NCI-H2029 (cell line): ENCODE measurements at regions not wholly inside any gene's neighbourhood (a gene's known extent, or its start where the extent isn't known, plus 50 kb on each side); places are given as distances from the start of the nearest gene placed in this dataset.
"Not testable (repeated sequence)": the region's sequence is repeated elsewhere in the genome, so short reads cannot be mapped to it uniquely, and the experiment has no call there.

Experiments
- DNase-seq: peaks from one replicate; lab custom pipeline; 2025; lab: John Stamatoyannopoulos, UW

DNA sequence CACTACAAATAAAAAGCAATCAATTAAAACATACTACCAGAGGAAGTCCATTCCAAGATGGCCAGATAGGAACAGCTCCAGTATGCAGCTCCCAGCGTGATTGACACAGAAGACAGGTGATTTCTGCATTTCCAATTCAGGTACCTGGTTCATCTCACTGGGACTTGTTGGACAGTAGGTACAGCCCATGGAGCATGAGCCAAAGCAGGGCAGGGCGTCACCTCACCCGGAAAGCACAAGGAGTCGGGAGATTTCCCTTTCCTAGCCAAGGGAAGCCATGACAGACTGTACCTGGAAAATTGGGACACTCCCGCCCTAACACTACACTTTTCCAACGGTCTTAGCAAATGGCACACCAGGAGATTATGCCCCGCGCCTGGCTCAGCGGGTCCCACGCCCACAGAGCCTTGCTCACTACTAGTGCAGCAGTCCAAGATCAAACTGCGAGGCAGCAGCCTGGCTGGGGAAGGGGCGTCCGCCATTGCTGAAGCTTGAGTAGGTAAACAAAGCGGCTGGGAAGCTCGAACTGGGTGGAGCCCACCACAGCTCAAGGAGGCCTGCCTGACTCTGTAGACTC is 106.0 kb downstream of the BUD13 start:
- not testable (repeated sequence) for DNase-seq

DNA sequence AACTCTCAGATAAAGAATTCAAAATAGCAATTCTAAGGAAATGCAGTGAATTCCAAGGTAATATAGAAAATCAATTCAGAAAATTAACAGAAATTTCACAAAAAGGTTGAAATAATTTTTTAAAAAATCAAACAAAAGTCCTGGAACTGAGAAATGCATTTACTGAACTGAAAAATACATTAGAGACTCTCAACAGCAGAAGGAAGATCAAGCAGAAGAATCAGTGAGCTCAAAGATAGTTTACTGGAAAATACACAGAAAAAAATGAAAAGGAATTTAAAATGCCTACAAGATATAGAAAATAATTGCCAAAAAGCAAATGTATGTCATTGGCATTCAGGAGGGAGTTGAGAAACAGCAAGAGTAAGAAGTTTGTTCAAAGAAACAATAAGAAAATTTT is 107.3 kb downstream of the BUD13 start:
- no peak for DNase-seq

DNA sequence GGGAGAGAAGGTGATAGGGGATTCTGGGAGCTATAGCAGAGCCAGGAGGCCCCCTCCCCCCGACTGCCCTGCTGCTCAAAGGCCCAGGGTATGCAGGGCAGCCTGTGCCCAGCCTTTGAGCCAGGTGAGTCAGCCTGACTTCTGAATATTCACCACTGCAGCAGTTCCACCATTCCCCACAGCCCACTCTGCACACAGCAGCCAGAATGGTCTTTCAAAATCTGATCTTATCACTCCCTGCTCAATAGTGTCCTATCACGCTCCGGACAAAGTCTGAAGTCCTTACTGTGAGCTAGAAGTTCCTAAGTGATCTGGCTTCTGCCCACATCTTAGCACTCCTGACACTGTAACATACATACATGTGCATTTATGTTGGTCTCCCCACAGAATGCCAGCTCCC is 111.7 kb downstream of the BUD13 start:
- no peak for DNase-seq

DNA sequence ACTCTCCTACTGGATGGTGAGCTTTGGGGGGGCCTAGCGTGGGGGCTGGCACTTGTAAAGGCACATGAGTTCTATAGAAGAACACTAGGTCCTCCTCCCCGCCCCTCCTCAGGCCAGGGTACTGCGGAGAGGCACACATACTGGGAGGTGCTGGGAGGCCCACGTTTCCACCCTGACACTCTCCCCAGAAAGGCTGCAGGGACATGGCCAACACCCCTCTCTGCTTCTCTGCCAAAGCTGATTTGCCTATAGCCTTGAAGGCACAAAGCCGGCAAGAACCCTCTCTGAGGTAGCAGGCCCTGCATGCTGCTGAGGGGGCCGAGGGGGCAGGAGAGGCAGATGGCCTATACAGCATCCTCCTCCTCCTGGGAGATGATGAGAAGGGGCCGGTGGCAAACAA is 112.8 kb downstream of the BUD13 start:
- no peak for DNase-seq

DNA sequence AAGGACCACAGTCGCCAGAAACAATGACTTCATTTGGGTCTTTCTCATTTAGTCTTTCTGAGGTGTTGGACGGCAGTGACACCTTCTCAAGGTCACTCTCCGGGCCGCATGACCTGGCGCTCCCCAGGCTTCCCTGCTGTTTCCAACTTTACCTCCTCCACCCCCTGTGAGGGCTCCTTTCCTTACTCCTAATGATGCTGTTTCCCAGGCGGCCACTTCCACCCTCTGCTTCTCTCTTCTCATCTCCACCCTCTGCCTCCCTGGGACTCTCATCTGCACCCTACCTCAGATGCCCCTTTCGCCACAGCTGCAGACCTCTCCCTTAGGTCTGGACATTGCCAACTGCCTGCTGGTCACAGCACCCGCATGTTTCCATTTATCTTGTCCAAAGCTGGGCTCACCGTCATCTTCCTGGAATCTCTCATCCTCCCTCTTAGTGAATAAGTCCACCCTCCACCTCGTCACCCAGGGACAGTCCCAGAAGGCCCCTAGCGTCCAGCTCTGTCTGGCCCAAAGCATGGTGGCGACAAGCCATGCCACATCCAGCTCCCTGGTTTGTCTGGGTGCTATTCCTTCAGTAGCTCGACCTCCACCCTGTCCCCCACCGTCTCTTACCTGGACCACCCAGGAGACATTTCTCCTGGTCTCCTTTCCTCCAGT is 113.8 kb downstream of the BUD13 start:
- DNase-seq, result no peak

DNA sequence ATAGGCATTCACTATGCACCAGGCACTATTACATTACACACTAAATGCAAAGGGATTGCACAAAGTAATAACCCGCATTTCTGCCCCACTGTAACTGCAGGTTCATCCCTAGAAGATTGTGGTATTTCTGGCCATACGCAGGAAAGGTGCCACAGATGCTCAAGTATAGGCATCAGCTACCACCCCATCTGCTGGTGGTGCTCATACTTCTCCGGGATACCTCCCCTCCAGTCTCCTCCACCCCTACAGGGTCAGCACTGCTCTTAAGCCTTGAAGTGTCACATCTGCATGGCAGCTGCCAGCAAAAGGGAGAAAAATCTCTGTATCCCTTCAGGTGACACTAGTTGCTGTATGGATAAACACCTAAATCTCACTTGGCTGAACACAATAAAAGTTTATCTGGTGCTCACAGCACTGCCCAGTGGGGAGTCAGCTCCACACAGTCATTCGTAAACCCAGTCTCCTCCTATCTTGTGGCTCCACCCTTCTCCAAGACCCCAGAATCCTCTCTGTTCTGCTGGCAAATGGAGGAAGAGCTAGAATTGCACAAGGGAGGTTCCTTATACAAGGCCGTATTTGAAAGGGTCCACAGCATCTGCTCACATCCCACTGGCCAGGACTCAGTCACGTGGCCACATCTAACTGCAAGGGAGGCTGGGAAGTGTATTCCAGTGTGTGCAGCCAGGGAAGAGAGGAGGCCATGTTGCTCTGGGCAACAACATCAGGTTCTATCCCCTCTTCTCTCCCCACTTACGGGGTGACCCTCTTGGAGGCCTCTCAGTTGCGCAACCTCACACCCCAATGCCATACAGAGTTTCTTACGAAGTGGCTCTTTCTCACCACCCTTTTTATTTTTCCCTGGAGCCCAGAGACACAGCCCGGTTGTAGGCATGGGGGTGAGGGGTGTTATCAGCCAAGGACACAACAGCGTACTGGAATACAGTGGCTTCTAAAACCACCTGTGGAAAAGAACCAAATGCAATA is 114.7 kb downstream of the BUD13 start:
- no peak for DNase-seq

DNA sequence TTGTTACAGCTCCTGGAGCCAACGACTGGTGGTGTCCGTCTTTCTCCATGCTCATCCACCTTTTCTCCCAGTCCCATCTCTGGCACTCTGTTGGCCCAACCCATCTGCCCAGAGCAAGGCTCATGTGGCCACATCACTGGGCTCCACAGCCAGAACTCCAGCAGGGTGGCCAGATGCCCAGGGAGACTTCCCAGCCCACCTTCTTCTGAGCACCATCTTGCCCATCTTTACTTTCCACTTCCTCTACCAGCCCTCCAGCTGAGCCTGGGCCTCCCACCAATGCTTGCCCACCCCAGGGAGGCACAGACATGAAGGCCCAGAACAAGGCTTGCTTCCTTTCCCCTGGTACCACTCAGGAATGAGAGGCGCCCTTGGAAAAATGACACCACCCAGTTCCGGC is 116.8 kb downstream of the BUD13 start:
- DNase-seq, result no peak

DNA sequence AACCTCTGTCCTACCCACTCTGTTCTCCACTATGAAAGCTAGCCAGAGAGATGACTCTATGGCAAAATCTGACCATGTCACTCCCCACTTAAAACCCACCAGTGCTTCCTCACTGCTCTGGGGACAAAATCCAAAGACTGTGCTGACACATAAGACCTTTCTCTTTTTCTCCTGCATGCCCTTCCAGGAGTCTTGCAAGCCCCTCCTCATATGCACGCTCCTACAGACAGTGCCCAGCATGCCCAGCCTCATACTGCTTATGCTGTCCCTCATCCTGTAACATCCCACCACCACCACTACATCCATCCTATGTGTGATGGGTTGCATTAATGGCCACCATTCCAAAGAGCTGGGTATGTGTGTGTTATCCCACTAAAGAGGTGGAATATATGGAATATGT is 118.3 kb downstream of the BUD13 start:
- no peak for DNase-seq

DNA sequence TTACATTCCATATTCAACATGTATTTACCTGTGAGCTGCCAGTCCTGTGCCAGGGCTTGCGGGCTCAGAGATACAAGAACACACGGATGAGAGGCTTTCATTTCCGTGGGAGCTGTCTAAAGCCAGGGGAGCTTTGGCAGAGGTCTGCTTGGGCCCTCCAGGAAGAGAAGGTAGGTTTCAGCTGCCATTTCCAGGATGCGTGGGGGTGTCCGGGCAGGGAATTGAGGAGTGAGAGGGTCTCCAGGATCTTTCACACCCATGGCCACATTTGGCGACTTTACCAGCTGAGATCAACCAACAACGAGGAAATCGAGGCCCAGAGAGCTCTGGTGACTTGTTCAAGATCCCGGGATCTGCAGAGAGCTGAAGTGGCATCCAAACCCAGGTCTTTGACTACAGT is 119.6 kb downstream of the BUD13 start:
- no peak for DNase-seq

DNA sequence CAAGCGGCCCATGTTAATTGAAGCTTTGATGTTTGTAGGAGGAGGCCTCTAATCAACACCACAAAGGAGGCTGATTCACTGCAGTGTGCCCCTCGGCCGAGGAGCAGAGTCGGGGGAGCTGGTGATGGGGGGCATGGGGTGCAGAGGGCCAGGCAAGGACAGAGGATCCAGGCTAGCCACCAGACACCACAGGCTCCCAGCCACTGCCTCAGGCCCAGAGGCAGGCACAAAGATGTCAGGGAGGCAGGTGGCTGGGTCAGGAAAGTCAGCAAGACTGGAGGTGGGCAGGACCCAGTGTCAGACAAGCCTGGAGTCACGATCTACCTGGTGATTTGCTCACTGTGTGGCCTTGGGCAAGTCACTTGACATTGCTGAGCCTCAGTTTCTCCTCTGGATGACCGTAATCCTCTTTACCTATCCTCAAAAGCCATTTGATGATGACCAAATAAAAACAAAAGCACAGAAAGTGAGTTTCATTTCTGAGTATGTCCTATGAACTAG is 121.0 kb downstream of the BUD13 start:
- no peak for DNase-seq

DNA sequence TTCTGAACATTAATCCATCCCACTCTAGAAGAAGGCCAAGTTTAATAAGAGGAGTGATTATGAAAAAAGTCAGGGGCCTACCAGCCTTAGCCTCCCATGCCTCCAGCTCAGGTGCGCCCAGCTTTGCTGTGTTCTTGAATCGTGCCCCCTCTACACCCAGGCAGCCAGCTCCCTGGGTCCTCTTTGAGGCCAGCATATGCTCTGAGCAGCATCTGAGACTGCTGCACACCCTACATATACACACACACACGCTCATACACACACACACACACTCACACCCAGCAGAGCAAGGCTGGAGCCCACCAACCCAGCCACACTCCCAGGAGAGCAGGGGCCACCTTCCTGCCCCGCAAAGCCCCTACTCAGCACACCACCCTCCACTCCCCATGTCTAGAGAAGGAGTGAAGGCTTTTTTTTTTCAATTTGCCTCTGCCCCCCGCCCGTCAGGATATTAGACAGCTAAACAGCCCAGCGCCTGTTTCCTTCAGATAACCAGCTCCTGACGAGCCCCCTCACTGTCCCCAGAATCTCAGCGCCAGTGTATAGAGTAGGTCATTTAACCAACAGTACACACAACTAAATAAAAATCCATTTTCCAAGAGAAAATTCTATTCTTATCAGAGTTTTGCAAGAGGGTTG is 121.6 kb downstream of the BUD13 start:
- DNase-seq, result no peak

DNA sequence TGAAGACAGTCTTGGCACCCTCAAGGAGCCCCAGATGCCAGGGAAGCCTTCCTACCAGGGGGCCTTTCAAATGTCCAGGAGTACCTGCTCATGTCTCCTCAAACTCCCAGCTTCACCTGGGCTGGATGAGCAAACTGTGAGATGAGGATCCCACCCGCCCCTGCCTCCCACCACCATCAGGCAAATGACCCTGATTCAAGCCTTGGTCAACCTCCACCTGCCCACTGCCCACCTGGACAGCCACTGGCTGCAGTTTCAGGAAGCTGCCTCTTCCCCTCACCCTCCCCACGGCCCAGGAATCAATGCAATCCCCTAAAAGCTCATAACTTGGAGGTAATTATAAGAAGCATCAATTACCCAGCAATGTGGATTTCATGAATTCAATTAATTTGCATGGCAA is 122.7 kb downstream of the BUD13 start:
- DNase-seq, result no peak

DNA sequence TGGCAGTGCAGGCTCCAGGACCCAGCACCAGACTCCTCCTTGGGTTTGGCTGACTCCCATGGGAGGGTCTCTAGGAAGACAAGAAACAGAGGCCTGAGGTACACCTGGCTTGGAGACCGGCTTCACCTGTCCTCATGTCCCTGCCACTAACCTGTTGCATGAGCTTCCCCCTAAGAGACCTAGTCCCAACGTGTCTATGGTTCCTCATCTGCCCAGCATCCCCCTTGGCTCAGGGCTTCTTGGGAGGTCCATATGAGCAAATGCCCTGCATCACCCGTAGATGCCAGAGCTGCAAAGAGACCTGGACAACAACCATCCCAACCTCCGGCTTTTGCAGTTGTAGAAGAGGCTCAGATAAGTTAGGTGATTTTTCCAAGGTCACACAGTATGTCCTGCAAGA is 123.5 kb downstream of the BUD13 start:
- no peak for DNase-seq

DNA sequence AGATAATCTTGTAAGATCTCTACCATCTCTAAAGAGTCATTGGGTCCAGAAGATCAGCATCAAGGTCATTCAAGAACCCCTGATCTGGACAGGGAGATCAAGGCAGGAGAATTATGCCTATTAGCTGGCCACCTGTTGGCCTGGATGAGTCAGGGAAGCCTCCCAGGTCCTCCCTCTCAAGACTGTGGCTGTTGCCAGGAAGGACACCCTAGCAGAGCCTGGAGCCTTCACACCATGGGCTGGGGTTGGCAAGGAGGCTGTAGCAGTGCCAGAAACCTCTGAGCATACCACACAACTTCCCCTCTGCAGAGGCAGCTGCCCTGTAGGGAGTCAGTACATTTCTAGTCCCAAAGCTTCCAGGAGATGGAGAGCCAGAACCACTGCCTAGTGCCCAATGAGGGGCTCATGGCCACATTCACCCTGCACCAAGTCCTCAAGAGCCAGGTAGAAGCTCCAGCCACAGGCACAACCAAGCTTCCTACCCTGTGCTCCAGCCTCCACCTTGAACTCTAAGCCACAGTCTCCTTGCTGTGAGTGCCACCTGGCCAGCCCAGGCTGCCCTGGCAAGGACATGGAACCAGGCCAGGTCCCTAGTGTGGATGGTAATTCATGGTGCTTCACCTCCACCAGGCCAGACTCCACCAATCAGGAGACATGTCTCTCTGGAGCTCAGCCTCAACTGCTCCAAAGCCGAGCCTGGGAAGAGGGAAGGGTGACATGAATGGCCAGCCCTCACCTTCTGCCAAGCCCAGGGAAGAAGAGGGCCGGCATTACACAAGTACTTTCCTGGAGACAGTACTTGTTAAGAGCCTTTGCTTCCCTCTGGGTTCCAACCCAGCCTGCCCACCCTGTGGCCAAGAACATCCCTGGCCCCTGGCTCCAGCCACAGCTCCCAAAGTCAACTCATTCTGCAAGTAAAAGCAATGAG is 124.3 kb downstream of the BUD13 start:
- DNase-seq, result no peak

DNA sequence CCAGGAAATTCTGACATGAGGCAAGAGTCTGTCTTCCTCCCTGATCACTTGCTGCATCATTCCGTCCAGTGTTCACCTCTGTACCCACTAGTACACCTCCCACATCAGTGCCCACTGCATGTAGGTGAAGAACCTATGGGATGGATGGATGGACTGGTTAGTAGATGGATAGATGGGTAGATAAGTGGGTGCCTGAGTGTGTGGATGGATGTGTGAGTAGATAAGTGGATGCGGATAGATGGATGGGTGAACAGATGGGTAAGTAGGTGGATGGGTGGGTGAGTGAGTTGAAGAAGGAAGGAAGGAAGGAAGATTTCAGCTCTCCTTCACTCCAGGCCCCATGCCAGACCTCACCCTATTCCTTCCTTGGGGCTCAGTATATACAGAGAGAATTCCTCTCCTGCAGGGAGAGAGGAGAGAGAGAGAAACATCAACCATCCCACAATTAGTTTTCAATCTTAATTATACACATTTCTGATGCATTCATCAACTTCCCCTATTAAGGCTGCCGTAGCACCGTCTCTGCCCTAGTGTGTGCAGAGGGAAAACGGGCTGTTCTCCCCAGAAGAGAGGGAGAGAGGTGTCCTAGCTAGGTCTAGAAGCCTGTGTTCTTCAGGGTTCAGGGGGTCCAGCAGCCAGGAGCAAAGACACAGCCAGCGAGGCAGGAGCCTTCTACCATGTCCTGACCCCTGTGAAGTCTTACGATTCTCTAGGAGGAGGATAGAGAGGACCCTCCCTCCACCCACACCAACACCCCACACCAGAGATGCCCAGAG is 125.3 kb downstream of the BUD13 start:
- no peak for DNase-seq

DNA sequence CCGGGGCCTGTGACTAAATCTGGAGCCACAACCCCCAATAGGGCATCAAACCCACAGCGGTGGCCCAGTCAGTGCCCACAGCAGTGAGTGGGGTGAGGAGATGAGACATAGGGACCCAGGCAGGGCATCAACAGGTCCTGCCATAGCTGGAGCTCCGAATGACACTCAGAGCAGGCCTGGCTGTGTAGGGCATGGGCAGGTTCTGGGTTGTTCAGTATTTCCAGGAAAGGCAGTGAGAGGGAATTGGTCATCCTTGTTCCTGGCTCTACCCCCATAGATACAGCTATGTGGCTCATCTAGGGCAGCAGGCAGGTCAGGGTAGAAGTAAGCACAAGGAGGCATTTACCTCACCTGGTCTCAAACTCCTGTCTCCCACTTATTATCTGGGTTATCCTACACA is 126.6 kb downstream of the BUD13 start:
- DNase-seq, result no peak

DNA sequence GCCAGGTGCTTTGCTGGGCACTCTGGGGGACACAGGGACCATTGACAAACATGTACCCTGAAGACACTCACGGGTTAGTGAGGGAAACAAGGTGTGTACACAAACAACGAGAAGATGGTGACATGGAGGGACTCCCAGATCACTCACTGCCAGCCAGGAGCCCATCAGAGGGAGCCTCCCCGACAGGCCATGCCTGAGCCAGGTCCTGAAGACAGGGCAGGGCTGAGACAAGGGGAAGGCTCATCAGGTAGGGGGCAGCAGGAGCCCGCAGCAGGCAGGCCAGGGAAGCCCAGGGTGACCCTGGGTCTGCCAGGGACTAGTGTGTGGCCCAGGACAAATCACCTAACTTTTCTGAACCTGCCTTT is 127.9 kb downstream of the BUD13 start:
- DNase-seq, result no peak

DNA sequence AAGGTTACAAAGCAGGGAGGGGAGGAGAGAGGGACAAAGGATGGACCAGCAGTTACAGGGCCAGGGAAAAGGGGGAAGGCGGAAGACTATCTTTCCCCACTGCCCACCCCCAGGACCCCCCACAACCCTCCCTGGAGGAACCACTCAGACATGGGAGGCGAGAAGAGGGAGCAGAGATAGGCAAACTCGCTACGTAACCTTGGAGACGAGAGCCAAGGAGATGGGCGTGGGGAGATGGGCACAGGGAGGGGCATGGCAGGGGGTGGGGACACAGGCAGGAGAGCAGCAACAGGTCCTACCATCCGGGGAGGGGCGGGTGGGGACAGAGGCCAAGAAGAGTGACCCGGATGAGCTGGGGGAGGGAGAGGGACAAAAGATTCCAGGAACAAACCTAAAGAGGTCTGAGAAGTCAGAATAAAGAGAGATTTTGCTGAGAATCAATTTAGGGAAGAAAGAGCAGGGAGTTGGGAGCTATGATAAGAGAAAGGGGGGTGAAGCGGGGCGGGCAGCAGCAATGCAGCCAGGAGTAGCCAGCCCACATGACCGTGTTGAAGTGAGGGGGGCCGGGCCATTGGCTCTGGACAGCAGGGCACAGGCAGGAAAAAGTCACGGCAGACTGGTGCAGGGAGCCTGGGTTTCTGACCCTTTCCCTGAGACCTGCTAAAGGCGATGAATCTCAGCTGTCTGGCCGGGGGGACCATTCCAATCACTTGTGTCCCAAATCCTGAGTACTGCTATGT is 128.4 kb downstream of the BUD13 start:
- no peak for DNase-seq

DNA sequence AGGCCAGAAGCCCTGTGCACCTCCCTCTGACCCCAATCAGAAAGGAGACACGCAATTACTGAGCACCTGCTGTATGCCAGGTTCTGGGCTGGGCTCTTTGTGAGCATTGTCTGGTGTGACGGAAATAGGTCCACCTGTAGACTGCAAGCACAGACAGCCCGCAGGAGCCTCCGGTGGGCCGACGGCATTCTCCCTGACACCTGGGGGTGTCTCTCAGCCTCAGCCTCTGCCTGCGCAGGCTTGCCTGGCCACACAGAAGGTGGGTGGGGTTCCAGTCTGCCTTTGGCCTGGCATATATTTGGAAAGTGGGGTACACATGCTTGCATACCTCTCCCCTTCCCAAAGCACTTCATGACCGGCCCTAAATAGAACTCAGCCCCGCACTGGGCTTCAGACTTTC is 129.3 kb downstream of the BUD13 start:
- no peak for DNase-seq

DNA sequence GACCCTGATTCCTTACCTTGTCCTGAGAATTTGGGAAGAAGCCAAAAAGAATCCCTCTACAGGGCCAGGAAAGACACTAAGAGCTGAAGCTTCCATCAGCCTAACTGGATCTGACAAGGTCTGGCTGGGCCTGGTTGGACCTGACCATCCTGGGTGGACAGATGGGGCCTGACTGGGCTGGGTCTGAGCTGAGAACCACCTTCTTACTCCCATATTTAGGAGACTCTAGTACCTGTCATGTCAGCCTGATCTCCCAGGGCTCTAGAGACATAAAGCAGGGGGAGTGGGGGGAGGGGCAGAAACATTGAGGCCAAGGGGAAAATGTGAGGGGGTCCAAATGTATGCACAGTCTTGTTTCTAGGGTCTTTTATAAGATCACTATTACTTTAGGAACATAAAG is 129.9 kb downstream of the BUD13 start:
- no peak for DNase-seq
